K562 (cell line): ENCODE measurements at regions not wholly inside any gene's neighbourhood (a gene's known extent, or its start where the extent isn't known, plus 50 kb on each side); places are given as distances from the start of the nearest gene placed in this dataset.
A peak's percentile ranks its signal among the peaks of the same experiment; 100 is the strongest.

Experiments used
- AFF4 ChIP-seq: sonication (generic); formaldehyde crosslinking; IDR thresholded peaks from 2 replicates; pipeline ENCODE4 v1.8.0; 2023; ENCODE audit warnings: mild to moderate bottlenecking, missing genetic modification reagents
- COPS2 ChIP-seq: fragments of 450-650 bp; conservative IDR thresholded peaks from 2 replicates; pipeline ENCODE4 v1.6.1; 2016; ENCODE audit warnings: mild to moderate bottlenecking, moderate library complexity
- FOXJ2 ChIP-seq: fragments of 200-800 bp; sonication (Bioruptor generic); IDR thresholded peaks from 2 replicates; pipeline ENCODE4 v1.6.1; 2016; ENCODE audit warnings: missing genetic modification characterization, missing compliant biosample characterization
- HBP1 ChIP-seq: fragments of 450-650 bp; formaldehyde crosslinking; IDR thresholded peaks from 2 replicates; pipeline ENCODE4 v1.4.0; 2022; ENCODE audit warnings: missing genetic modification characterization
- HDAC1 ChIP-seq, 2 experiments: fragments of 450-650 bp; IDR thresholded peaks; 2 replicates each; pipeline ENCODE4 v1.6.1; 2016 to 2017; ENCODE audit warnings: inconsistent platforms in 1 of 2, mild to moderate bottlenecking in 1 of 2, moderate library complexity in 1 of 2
- HMG20A ChIP-seq: fragments of 450-650 bp; formaldehyde crosslinking; conservative IDR thresholded peaks from 2 replicates; pipeline ENCODE4 v1.4.0; 2020; ENCODE audit warnings: mild to moderate bottlenecking, mixed read lengths
- POLR2AphosphoS2 ChIP-seq: IDR thresholded peaks from 2 replicates; pipeline ENCODE4 v1.6.1; 2012; ENCODE audit warnings: low read length, improper control_type of control experiment
- RNF2 ChIP-seq: sonication (generic); IDR thresholded peaks from 2 replicates; pipeline ENCODE4 v1.6.1; 2016
- SNIP1 ChIP-seq: fragments of 450-650 bp; IDR thresholded peaks from 2 replicates; pipeline ENCODE4 v1.7.1; 2017; ENCODE audit warnings: low read depth, mild to moderate bottlenecking
- SREBF1 ChIP-seq: fragments of 150-350 bp; IDR thresholded peaks from 2 replicates; pipeline ENCODE4 v1.6.1; 2014; ENCODE audit warnings: antibody characterized with exemption, low read depth, low read length, borderline replicate concordance
- SUPT5H ChIP-seq: fragments of 450-650 bp; IDR thresholded peaks from 2 replicates; pipeline ENCODE4 v1.6.1; 2016
- WHSC1 ChIP-seq: IDR thresholded peaks from one replicate; pipeline ENCODE4 v1.6.1; 2012; ENCODE audit warnings: low read length, control low read depth, inconsistent platforms
- ZBTB2 ChIP-seq: fragments of 450-650 bp; IDR thresholded peaks from 2 replicates; pipeline ENCODE4 v1.6.1; 2016; ENCODE audit warnings: antibody characterized with exemption
- ZBTB5 ChIP-seq: fragments of 450-650 bp; IDR thresholded peaks from 2 replicates; pipeline ENCODE4 v1.6.1; 2017; ENCODE audit warnings: antibody characterized with exemption
- ZC3H4 ChIP-seq: sonication (generic); formaldehyde crosslinking; IDR thresholded peaks from 2 replicates; pipeline ENCODE4 v1.9.0; 2021; ENCODE audit warnings: missing genetic modification reagents, borderline replicate concordance
- ZFX ChIP-seq: sonication (generic); formaldehyde crosslinking; IDR thresholded peaks from 2 replicates; pipeline ENCODE4 v1.8.0; 2022; ENCODE audit warnings: mild to moderate bottlenecking, missing genetic modification reagents, moderate library complexity
- ZNF395 ChIP-seq: fragments of 200-800 bp; sonication (Bioruptor generic); IDR thresholded peaks from 2 replicates; pipeline ENCODE4 v1.6.1; 2017; ENCODE audit warnings: missing genetic modification characterization, missing compliant biosample characterization
- ZNF583 ChIP-seq: fragments of 250-450 bp; sonication (Bioruptor Pico); IDR thresholded peaks from 2 replicates; pipeline ENCODE4 v1.4.0; 2020
- ZNF780A ChIP-seq: fragments of 250-450 bp; sonication (Bioruptor Pico); IDR thresholded peaks from 2 replicates; pipeline ENCODE4 v1.5.0; 2021; ENCODE audit warnings: mild to moderate bottlenecking

GRCh38 chr16:85381738-85382592 lies 231.2 kb upstream of the GSE1 start (continued):
- peak; percentile 89 for TF ChIP-seq HBP1 (CRISPR knock-in tag)
- TF ChIP-seq AFF4 (CRISPR knock-in tag), result peak; percentile 98
- peak; percentile 95 for TF ChIP-seq ZNF395
- peak; percentile 79; the same call in 1 of the 2 replicates for TF ChIP-seq FOXJ2
- no peak; the same call in 1 of the 2 replicates for TF ChIP-seq SREBF1
- TF ChIP-seq ZBTB5, result no peak
- no peak for TF ChIP-seq WHSC1
- TF ChIP-seq RNF2, result peak; percentile 100
- no peak for TF ChIP-seq SNIP1
- TF ChIP-seq ZNF583, result peak; percentile 59; the same call in 1 of the 2 replicates
- TF ChIP-seq ZBTB2, result peak; percentile 91
- TF ChIP-seq SUPT5H, result no peak
- TF ChIP-seq ZFX (CRISPR knock-in tag), result no peak
- no peak for TF ChIP-seq COPS2
- TF ChIP-seq HMG20A (CRISPR knock-in tag), result no peak
- peak; percentile 62 to 98; a peak in 3 of 4 replicates for TF ChIP-seq HDAC1 (IDR thresholded peaks at IDR 0.05)
- TF ChIP-seq ZNF780A (CRISPR knock-in tag), result no peak
- TF ChIP-seq ZC3H4 (CRISPR knock-in tag), result no peak
- no peak for TF ChIP-seq POLR2AphosphoS2
